ENCODE measurements at regions not wholly inside any gene's neighbourhood (a gene's known extent, or its start where the extent isn't known, plus 50 kb on each side); places are given as distances from the start of the nearest gene placed in this dataset.
"Not testable (repeated sequence)": the region's sequence is repeated elsewhere in the genome, so short reads cannot be mapped to it uniquely, and the experiment has no call there.

DNA sequence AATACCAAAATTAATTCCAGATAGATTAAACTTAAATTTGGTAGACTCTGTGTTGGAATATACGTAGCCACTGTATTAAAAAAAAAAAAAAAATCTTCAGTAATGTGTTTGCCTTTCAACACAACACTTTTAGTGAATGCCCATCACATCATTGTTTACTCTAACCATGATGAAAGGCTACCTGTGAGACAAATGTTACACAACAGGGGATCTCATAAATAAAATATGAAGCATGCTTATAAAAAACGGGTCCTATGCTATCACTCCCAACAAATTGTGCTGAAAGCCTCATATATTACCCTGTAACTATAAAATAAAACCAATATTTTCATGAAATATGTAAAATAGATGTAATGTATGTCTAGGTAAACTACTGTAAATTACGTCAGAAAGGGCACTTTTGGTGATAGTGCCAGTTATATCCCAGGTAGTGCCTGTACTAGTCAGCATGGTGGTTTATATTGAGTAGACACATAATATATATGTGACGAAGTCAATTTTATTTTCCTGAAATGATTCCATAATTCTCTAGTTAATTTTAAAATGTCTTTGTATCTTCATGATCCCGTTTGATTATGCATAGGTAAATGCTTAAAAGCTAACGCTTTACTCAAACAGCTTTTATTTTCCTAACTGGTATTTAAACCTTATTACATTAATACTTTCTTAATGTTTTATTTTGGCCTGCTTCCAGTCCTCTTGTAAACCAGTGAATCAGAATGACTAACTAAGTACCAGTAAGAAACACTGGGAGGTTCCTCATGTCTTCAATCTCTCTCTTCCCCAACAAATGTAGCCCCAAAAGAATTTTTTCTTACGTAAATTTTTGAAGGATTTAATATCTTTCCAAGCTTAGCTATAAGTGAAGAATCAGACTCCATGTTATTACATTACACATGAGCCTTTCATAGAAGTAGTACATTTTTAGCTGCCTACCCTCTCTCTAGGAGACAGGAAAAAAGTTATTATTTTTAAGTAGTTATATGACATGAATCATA lies 420.3 kb downstream of the GABRG2 start:
- peak; percentile 62 for DNase-seq

GRCh38 chr5:162496100-162496808 lies 428.7 kb downstream of the GABRG2 start:
- DNase-seq = peak; percentile 75

DNA sequence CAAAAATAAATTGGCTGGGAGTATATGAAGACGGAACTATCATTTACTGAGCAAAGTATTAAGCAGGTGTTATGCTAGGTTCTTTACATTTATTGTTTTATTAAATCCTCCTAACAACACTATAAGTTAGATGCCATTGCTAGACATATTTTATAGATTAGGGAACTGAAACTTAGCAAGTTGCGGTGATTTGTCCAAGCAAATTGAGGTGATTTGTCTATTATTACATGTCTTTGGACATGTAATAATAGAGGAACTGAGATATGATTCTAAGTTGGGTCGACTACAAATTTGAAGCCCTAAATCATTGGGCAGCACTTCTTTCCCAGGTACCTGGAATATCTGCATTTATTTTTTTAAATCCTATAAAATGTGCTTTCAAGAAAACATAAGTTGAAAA lies 429.9 kb downstream of the GABRG2 start:
- DNase-seq = no peak

GRCh38 chr5:162502780-162503179 lies 435.2 kb downstream of the GABRG2 start:
- no peak for DNase-seq

- no peak for DNase-seq
Observed at GRCh38 chr5:162503796-162504195, 436.2 kb downstream of the GABRG2 start.

- peak; percentile 25 for DNase-seq
Observed at GRCh38 chr5:162512935-162513565, 445.5 kb downstream of the GABRG2 start.

DNA sequence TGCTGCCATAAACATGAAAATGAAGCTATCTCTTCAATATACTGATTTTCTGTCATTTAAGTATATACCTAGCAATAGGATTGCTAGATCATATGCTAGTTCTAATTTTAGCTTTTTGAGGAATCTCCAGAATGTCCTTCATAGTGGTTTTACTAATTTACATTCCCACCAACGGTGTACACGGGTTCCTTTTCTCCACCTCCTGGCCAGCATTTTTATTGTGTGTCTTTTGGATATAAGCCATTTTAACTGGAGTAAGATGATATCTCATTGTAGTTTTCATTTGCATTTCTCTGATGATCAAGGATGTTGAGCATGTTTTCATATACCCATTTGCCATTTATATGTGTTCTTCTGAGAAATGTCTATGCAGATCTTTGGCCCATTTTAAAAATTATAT lies 446.5 kb downstream of the GABRG2 start:
- DNase-seq = peak; percentile 52

DNA sequence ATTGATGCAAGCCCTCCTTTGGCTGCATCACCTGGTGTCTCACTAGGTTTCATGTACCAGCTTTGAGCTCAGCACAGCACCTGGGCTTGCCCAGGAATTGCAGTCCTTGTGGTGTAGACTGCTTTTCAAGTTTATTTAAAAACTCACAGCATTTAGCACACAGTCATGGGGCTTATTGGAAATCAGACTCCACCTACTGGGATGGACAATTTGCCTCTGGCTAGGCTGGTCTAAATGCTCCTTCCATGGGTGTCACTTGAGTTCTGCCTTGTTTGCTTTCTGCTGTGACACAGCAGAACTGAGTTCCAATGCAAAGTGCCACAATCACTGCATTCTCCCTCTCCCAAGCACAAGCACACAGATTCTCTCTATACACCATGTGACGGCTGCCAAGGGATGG lies 453.3 kb downstream of the GABRG2 start:
- DNase-seq = no peak

DNA sequence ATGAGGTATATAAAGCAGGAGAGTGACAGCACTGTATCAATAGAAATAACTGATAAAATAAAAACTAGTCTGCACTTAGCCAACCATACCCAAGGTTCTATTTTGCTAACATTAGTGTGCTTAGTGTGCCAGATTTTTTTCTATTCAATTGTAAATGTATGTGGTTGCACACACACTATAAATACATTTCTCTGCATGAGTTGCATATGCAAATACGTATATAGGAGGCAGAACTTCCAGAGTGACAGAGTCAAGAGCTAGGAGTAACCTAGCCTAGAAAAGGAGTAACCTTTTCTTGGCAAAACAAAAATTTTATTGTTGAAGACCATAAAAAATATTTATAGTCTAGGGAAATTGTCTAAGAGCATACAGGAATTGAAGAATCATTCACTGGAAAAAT lies 461.6 kb downstream of the GABRG2 start:
- DNase-seq = no peak

DNA sequence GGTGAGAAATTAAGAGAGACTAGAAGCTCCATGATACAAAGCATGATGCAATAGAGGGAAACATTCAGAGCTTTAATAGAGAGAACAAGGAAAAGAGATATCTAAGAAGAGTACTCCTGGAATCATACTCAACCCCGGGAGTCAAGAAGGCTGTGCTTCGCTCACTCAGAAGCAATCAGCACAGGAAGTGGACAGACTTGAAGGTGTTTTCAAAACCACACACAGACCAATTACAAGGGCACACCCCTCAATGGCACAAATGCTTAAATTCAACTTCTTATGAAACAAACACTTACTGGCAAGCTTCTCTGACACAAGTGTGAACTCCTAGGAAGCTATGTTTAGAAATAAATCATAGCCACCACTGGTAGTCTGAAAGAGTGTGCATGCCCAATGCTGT lies 462.3 kb downstream of the GABRG2 start:
- peak; percentile 1 for DNase-seq

DNA sequence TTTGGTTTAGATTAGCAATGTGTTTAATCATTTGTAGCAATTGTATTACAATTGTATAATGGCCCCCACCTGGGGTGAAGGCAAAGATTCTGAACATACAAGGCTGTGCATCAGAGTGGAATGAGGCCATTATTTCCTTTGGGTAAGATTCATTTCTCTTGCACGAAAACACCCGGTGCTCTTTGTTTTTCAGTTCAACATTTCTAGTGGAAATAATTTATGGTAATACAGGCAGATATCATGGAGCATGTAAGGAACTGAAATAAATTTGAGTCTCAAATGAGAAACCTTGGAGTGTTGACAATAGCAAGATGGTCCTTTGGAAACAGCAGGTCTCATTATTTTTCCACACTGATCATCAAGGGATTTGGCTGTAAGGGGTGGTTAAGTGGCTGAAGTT lies 475.9 kb downstream of the GABRG2 start:
- DNase-seq = no peak

- no peak for DNase-seq
Observed at GRCh38 chr5:162544905-162545304, 477.3 kb downstream of the GABRG2 start.

DNA sequence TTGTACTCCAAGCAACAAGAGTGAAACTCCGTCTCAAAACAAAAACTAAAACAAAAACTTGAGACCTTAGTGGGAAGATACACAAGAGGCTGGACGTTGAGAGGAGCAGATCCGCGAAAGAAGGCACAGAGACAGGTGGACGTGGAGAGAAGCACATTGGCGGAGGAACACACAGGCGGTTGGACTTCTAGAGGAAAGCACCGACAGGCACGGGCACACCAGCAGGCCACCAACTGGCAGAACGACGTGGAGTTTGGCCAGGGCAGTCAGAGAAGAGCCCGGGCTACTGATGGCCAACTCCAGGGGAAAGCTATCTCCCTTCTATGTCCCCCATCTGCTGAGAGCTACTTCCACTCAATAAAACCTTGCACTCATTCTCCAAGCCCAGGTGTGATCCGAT lies 482.7 kb downstream of the GABRG2 start:
- DNase-seq = no peak

DNA sequence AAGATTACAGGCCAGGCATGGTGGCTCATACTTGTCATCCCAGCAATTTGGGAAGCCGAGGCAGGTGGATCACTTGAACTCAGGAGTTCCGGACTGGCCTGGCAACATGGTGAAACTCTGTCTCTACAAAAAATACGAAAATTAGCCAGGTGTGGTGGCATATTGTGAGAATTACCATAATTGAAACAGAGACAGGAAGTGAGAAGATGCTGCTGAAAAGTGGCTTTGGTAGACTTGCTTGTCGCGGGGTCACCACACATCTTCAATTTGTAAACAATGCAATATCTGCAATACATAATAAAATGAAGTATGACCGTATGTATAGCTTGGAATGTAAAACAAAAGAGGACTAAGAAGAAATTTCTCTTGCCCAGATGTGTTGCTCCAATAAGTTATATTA lies 490.5 kb downstream of the GABRG2 start:
- DNase-seq = no peak

GRCh38 chr5:162567644-162568043 lies 500.1 kb downstream of the GABRG2 start:
- DNase-seq = no peak

DNA sequence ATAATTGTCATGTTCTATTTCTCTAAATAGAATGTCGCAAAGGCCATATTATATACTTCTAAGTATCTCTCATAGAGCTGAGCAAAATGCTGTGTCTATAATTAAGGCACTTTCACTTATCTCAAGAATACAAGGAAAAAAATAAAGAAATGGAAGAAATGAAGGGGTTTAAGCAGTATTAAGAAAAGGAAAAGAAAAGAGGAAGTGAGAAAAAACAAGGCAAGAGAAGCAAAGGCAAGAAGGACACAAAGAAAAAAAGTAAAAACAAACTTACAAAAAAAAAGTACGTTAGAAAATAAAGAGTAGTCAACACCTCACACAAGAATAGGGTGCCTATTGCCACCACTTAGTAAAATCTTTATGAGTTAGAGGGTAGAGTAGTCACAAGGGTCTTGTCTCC lies 506.2 kb downstream of the GABRG2 start:
- no peak for DNase-seq

GRCh38 chr5:162591724-162592123 lies 524.2 kb downstream of the GABRG2 start:
- DNase-seq = no peak

DNA sequence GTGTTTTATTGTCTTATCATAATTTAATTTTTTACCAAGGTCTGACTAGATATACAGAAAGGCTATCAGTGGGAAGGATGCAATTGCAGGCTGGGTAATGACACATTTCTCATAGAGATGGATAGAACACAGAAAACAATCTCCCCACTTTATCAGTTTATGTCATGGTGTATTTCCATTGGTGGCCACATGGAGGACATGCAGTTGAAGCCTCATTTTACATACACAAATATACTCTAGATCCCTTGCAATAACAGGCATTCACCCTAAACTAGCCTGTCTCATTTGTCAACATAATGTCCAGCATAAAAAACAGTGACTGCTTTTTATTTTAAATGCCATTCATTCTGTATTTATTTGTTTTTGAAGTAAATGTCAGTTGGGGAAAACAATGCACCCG lies 526.3 kb downstream of the GABRG2 start:
- no peak for DNase-seq

DNA sequence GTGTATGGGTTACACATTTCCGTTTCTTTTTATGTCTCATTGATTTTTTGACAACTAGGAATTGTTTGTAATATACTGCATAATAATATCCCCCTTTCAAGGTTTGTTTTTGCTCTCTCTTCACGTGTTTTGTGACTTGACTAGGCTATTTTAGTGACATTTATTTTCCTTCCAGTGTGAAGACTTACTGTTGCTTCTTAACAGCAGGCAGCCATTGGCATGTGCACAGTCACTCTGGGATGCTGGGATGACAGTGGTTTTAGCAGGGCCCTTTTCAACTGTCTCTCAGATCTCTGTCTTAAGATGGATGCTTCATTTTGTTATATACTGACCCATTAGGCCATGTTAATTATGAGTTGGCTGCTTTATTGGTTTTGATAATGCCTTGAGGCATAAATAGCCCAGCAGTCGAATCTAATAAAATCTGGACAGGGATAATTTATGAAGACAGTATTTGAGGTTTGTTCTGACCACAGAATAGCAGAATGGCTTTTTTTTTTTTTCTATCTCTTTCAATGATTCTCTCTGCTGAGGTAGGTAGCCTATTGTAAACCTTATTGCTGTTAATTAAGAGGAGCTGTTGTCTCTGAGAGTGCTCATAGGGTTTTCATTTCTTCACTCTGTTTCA lies 536.0 kb downstream of the GABRG2 start:
- no peak for DNase-seq

GRCh38 chr5:162607879-162608278 lies 540.3 kb downstream of the GABRG2 start:
- DNase-seq = no peak

- DNase-seq = not testable (repeated sequence)
Observed at GRCh38 chr5:162621726-162622263, 554.2 kb downstream of the GABRG2 start.

DNA sequence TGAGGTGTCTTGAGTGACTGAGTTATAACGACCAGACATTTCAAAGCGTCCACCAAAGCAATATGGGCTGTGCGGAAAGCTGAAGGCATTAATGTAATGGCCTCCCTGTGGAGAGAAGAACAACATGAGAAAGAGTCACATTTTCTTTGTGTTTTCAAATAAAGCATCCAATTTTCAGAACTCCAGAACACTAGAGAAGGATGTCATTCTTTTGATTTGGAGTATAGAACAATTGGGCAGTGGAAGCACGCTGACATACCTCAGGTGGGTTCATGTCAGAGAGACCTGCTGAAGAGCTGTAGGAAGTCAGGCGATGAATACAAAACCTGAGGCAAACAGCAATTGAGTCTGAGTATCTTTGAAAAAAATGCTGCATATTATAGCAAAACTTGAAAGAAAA lies 556.5 kb downstream of the GABRG2 start:
- DNase-seq = no peak

- no peak for DNase-seq
Observed at GRCh38 chr5:162637481-162637880, 569.9 kb downstream of the GABRG2 start.
